SK-N-SH treated with all-trans-retinoic acid at 6 μM for 48 hours (cell line): ENCODE measurements at regions not wholly inside any gene's neighbourhood (a gene's known extent, or its start where the extent isn't known, plus 50 kb on each side); places are given as distances from the start of the nearest gene placed in this dataset.

Experiments used
- BACH2 ChIP-seq: fragments of 250-450 bp; sonication (Bioruptor Pico); IDR thresholded peaks from 2 replicates; pipeline ENCODE4 v1.9.0; 2021; ENCODE audit warnings: mild to moderate bottlenecking, borderline replicate concordance
- ESRRG ChIP-seq: fragments of 250-450 bp; sonication (Bioruptor Pico); IDR thresholded peaks from 2 replicates; pipeline ENCODE4 v1.6.1; 2021; ENCODE audit warnings: mild to moderate bottlenecking
- GLIS3 ChIP-seq: fragments of 250-450 bp; sonication (Bioruptor Pico); IDR thresholded peaks from 2 replicates; pipeline ENCODE4 v1.5.0; 2020; ENCODE audit warnings: mild to moderate bottlenecking, moderate library complexity
- ISL1 ChIP-seq: fragments of 250-450 bp; sonication (Bioruptor Pico); IDR thresholded peaks from 2 replicates; pipeline ENCODE4 v2.1.2; 2022; ENCODE audit warnings: mild to moderate bottlenecking, moderate library complexity
- RARB ChIP-seq: fragments of 250-450 bp; sonication (Bioruptor Pico); IDR thresholded peaks from 2 replicates; pipeline ENCODE4 v1.8.0; 2021; ENCODE audit warnings: mild to moderate bottlenecking, moderate library complexity
- SNAI2 ChIP-seq: fragments of 250-450 bp; sonication (Bioruptor Pico); IDR thresholded peaks from 2 replicates; pipeline ENCODE4 v1.5.0; 2020; ENCODE audit warnings: mild to moderate bottlenecking, moderate library complexity
- TCF4 ChIP-seq: fragments of 250-450 bp; sonication (Bioruptor Pico); IDR thresholded peaks from 2 replicates; pipeline ENCODE4 v1.8.0; 2021; ENCODE audit warnings: mild to moderate bottlenecking, moderate library complexity, borderline replicate concordance
- ZFP3 ChIP-seq: fragments of 250-450 bp; sonication (Bioruptor Pico); IDR thresholded peaks from 2 replicates; pipeline ENCODE4 v1.5.0; 2020; ENCODE audit warnings: mild to moderate bottlenecking, moderate library complexity
- ZNF565 ChIP-seq: fragments of 450-650 bp; formaldehyde crosslinking; conservative IDR thresholded peaks from 2 replicates; pipeline ENCODE4 v1.5.0; 2020; ENCODE audit warnings: low read depth, mild to moderate bottlenecking, moderate library complexity
- ZNF70 ChIP-seq: fragments of 450-650 bp; formaldehyde crosslinking; IDR thresholded peaks from 2 replicates; pipeline ENCODE4 v1.5.0; 2020; ENCODE audit warnings: mild to moderate bottlenecking, moderate library complexity
- TF ChIP-seq, protein P1 (sequence below): fragments of 250-450 bp; sonication (Bioruptor Pico); IDR thresholded peaks from 2 replicates; pipeline ENCODE4 v1.5.1; 2020; ENCODE audit warnings: low read depth, mild to moderate bottlenecking, moderate library complexity
- TF ChIP-seq, protein P2 (sequence below): fragments of 250-450 bp; sonication (Bioruptor Pico); IDR thresholded peaks from 2 replicates; pipeline ENCODE4 v1.8.0; 2021; ENCODE audit warnings: low read depth, mild to moderate bottlenecking, moderate library complexity, borderline replicate concordance
- TF ChIP-seq, protein P3 (sequence below): fragments of 250-450 bp; sonication (Bioruptor Pico); IDR thresholded peaks from 2 replicates; pipeline ENCODE4 v1.8.0; 2020; ENCODE audit warnings: mild to moderate bottlenecking, moderate library complexity, borderline replicate concordance

DNA sequence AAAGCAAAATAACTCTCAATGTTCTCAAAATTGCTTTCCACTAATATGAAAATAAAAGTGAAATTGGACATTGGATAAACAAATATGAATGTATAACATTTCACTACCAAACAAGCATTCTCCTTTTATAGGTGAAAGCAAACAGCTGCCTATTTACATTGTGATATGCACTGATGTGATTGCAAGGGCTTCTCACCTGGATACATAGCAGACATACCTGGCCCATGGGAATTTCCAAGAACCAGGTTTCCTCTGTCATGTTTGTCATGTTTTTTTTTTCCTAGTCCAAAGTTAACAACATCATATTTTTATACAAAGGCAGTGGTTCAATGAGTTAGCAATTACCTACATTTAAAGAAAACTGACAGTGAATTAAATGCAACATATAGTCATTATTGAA lies 228.5 kb downstream of the ANKRD50 start:
- TF ChIP-seq, protein P1, sequence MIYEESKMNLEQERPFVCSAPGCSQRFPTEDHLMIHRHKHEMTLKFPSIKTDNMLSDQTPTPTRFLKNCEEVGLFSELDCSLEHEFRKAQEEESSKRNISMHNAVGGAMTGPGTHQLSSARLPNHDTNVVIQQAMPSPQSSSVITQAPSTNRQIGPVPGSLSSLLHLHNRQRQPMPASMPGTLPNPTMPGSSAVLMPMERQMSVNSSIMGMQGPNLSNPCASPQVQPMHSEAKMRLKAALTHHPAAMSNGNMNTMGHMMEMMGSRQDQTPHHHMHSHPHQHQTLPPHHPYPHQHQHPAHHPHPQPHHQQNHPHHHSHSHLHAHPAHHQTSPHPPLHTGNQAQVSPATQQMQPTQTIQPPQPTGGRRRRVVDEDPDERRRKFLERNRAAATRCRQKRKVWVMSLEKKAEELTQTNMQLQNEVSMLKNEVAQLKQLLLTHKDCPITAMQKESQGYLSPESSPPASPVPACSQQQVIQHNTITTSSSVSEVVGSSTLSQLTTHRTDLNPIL (CRISPR knock-in tag): no peak
- TF ChIP-seq BACH2: no peak
- TF ChIP-seq TCF4: no peak
- TF ChIP-seq ISL1: no peak
- TF ChIP-seq, protein P2, sequence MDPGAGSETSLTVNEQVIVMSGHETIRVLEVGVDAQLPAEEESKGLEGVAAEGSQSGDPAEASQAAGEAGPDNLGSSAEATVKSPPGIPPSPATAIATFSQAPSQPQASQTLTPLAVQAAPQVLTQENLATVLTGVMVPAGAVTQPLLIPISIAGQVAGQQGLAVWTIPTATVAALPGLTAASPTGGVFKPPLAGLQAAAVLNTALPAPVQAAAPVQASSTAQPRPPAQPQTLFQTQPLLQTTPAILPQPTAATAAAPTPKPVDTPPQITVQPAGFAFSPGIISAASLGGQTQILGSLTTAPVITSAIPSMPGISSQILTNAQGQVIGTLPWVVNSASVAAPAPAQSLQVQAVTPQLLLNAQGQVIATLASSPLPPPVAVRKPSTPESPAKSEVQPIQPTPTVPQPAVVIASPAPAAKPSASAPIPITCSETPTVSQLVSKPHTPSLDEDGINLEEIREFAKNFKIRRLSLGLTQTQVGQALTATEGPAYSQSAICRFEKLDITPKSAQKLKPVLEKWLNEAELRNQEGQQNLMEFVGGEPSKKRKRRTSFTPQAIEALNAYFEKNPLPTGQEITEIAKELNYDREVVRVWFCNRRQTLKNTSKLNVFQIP (CRISPR knock-in tag): no peak
- no peak for TF ChIP-seq SNAI2 (CRISPR knock-in tag)
- TF ChIP-seq ZFP3: no peak
- TF ChIP-seq ZNF565 (CRISPR knock-in tag): no peak
- TF ChIP-seq RARB: no peak
- TF ChIP-seq ZNF70 (CRISPR knock-in tag): no peak
- no peak for TF ChIP-seq ESRRG (CRISPR knock-in tag)
- no peak for TF ChIP-seq GLIS3 (CRISPR knock-in tag)
- TF ChIP-seq, protein P3, sequence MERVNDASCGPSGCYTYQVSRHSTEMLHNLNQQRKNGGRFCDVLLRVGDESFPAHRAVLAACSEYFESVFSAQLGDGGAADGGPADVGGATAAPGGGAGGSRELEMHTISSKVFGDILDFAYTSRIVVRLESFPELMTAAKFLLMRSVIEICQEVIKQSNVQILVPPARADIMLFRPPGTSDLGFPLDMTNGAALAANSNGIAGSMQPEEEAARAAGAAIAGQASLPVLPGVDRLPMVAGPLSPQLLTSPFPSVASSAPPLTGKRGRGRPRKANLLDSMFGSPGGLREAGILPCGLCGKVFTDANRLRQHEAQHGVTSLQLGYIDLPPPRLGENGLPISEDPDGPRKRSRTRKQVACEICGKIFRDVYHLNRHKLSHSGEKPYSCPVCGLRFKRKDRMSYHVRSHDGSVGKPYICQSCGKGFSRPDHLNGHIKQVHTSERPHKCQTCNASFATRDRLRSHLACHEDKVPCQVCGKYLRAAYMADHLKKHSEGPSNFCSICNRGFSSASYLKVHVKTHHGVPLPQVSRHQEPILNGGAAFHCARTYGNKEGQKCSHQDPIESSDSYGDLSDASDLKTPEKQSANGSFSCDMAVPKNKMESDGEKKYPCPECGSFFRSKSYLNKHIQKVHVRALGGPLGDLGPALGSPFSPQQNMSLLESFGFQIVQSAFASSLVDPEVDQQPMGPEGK (CRISPR knock-in tag): no peak
